AML-193 (cell line): ENCODE measurements at regions not wholly inside any gene's neighbourhood (a gene's known extent, or its start where the extent isn't known, plus 50 kb on each side); places are given as distances from the start of the nearest gene placed in this dataset.
A peak's percentile ranks its signal among the peaks of the same experiment; 100 is the strongest.

Experiments
- DNase-seq, 2 experiments: peaks; one replicate each; lab custom pipeline; 2025; lab: John Stamatoyannopoulos, UW

DNA sequence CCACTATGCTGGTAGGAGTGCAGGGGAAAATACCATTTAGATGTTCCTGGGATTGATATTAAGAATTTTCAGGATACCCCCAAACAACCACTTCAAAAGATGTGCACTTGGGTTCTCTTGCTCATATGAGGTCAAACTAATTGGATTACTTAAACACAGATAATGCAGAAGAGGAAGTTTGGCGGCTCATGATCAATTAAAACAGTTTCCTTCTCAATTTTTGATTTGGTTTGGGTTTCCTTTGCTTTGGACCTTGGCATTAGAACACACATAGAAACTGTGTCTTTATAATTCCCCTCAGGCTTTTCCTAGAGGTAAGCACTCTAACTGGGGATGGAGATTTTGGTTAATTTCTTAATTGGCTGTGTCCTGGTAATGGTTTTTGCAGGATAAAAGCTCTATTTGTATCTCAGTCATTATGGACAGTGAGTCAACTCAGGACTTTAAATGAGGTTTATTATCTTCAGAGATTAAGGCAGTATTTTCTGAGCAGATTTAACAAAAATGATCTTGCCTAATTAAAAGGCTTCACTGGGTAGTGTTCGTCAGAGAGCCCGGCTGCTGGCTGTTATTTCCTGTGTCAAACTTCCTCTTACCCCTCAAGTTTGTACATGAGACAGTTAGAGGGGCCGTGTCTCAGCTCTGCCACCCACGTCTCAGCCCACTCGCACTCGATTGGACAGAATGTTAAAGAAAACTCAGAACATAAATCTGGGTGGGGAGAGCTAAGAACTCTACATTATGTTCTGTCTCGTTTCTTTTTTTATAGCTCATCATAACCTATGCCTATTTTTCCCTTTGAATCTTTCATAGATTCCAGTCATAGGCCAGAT is 50.3 kb upstream of the PREP start:
- DNase-seq, result peak; percentile 39 to 57
